ENCODE measurements at regions not wholly inside any gene's neighbourhood (a gene's known extent, or its start where the extent isn't known, plus 50 kb on each side); places are given as distances from the start of the nearest gene placed in this dataset.

- TF ChIP-seq CHD7 (IDR thresholded peaks at IDR 0.05; ENCODE audit: insufficient replicate concordance, low read length) (no peak), ATF2 (IDR thresholded peaks at IDR 0.05; ENCODE audit: low read length) (no peak), NANOG (IDR thresholded peaks at IDR 0.05; ENCODE audit: insufficient read depth, low read depth, low read length, poor library complexity, severe bottlenecking) (no peak), CHD2 (IDR thresholded peaks at IDR 0.05; ENCODE audit: low read length) (no peak)
Measured at GRCh38 chr6:91031581-91031980, 444.7 kb upstream of the MAP3K7 start (continued).

All from H1 (cell line).